Keratinocyte (primary cell): ENCODE measurements at regions not wholly inside any gene's neighbourhood (a gene's known extent, or its start where the extent isn't known, plus 50 kb on each side); places are given as distances from the start of the nearest gene placed in this dataset.

ENCODE experiments used
- DNase-seq: peaks from one replicate; pipeline ENCODE4 v3.0.0-alpha.2; 2011; ENCODE audit warnings: low read depth, missing footprints, low spot score
- FAIRE-seq: peaks from 2 replicates; lab custom pipeline; 2011; peaks lifted over from hg19 to GRCh38; lab: Jason Lieb, UNC
- H2AFZ ChIP-seq: 2 replicates; pipeline ENCODE4 v1.6.0; 2012; ENCODE audit warnings: low read length, control low read depth, inconsistent platforms; ENCODE audit not compliant: control insufficient read depth
- H3K27ac ChIP-seq: 2 replicates; pipeline ENCODE4 v1.5.1; 2011; ENCODE audit warnings: low read length; ENCODE audit not compliant: control insufficient read depth, insufficient read depth
- H3K27me3 ChIP-seq: 3 replicates; pipeline ENCODE4 v1.6.0; 2011; ENCODE audit warnings: low read length; ENCODE audit not compliant: control insufficient read depth, insufficient read depth; ENCODE audit errors: extremely low read depth
- H3K36me3 ChIP-seq, 2 experiments: 2 replicates in 1 of 2; 3 replicates in 1 of 2; pipeline ENCODE4 v1.5.1; 2011; ENCODE audit warnings: low read length in 2 of 2, mild to moderate bottlenecking in 1 of 2; ENCODE audit not compliant: control insufficient read depth in 2 of 2, insufficient read depth in 2 of 2; ENCODE audit errors: extremely low read depth in 1 of 2
- H3K4me1 ChIP-seq: 3 replicates; pipeline ENCODE4 v1.5.1; 2011; ENCODE audit warnings: low read length; ENCODE audit not compliant: control insufficient read depth, insufficient read depth; ENCODE audit errors: extremely low read depth
- H3K4me2 ChIP-seq: 3 replicates; pipeline ENCODE4 v1.6.0; 2011; ENCODE audit warnings: low read depth, low read length; ENCODE audit not compliant: control insufficient read depth, insufficient read depth; ENCODE audit errors: extremely low read depth
- H3K4me3 ChIP-seq, 3 experiments: fragments of 200-600 bp in 1 of 3; sonication (generic) in 1 of 3; 2 replicates in 2 of 3; 3 replicates in 1 of 3; pipeline ENCODE4 v1.5.1; 2011 to 2016; ENCODE audit warnings: low read length in 3 of 3, mild to moderate bottlenecking in 3 of 3, control low read depth in 2 of 3, inconsistent platforms in 1 of 3, low read depth in 1 of 3, mixed read lengths in 1 of 3, mixed run types in 1 of 3, moderate library complexity in 1 of 3; ENCODE audit not compliant: control insufficient read depth in 2 of 3, insufficient read depth in 2 of 3; ENCODE audit errors: extremely low read depth in 1 of 3
- H3K79me2 ChIP-seq: 2 replicates; pipeline ENCODE4 v1.6.0; 2012; ENCODE audit warnings: low read length; ENCODE audit not compliant: control insufficient read depth, insufficient read depth
- H3K9ac ChIP-seq: 3 replicates; pipeline ENCODE4 v1.6.0; 2011; ENCODE audit warnings: low read length; ENCODE audit not compliant: control insufficient read depth, insufficient read depth; ENCODE audit errors: extremely low read depth
- H3K9me1 ChIP-seq: 3 replicates; pipeline ENCODE4 v1.6.0; 2011; ENCODE audit warnings: low read length; ENCODE audit not compliant: control insufficient read depth, insufficient read depth; ENCODE audit errors: extremely low read depth
- H3K9me3 ChIP-seq: 2 replicates; pipeline ENCODE4 v1.5.1; 2012; ENCODE audit warnings: low read depth, low read length; ENCODE audit not compliant: control insufficient read depth
- H4K20me1 ChIP-seq: 3 replicates; pipeline ENCODE4 v1.6.0; 2011; ENCODE audit warnings: low read length; ENCODE audit not compliant: control insufficient read depth, insufficient read depth; ENCODE audit errors: extremely low read depth
- CTCF ChIP-seq, 3 experiments: IDR thresholded peaks in 1 of 3; conservative IDR thresholded peaks in 1 of 3; optimal IDR thresholded peaks in 1 of 3; 2 replicates in 2 of 3; 3 replicates in 1 of 3; pipeline versions ENCODE3 to v1.5.1; 2011; ENCODE audit warnings: low read length in 3 of 3, mild to moderate bottlenecking in 3 of 3, moderate library complexity in 2 of 3, control low read depth in 1 of 3, inconsistent platforms in 1 of 3; ENCODE audit not compliant: insufficient read depth in 2 of 3; ENCODE audit errors: extremely low read depth in 1 of 3
- EZH2 ChIP-seq: IDR thresholded peaks from one replicate; pipeline ENCODE4 v1.6.1; 2012; ENCODE audit warnings: inconsistent platforms, mild to moderate bottlenecking, low read length, moderate library complexity
- dilution Hi-C: fragments of 300-500 bp; cut with MboI; formaldehyde crosslinking; loops from one replicate; pipeline ENCODE4 v1.7.0; 2020; ENCODE audit warnings: low sequenced_read_pairs; ENCODE audit not compliant: extremely low pct_ligation_motif_present

DNA sequence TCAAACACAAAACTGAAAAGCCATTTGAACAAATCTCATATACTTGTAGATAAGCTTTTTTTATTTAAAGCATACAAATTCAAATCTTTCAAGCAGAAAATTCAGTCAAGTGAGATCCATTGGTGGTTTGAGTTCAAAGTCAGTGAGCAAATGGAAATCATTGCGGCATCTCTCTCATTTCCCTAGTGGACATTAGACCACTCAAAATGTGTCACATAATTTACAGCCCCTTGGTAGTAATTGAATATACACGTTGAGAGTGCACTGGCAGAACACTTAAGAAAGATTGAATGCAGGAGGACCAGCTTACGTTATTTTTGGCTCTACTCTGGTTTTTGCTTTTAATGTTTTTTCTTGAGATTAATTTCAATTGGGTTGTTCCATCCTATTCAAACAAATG is 633.7 kb downstream of the USP25 start:
- H3K27ac ChIP-seq = no peak overlapping the region
- no peak for TF ChIP-seq CTCF (optimal IDR thresholded peaks at IDR 0.05 in 1 of 3, IDR thresholded peaks at IDR 0.05 in 1 of 3, conservative IDR thresholded peaks at IDR 0.05 in 1 of 3; ENCODE audit: extremely low read depth in 1 of 3, insufficient read depth in 2 of 3, low read length in 3 of 3)
- no peak for TF ChIP-seq EZH2
- H2AFZ ChIP-seq = no peak overlapping the region
- H3K79me2 ChIP-seq = no peaks in the 10 kb centered on the region
- H3K4me3 ChIP-seq = no peak overlapping the region
- H3K9ac ChIP-seq = no peak overlapping the region
- H4K20me1 ChIP-seq = no peaks in the 10 kb centered on the region
- no peak for DNase-seq
- H3K4me2 ChIP-seq = no peak overlapping the region
- H3K27me3 ChIP-seq = no peaks in the 10 kb centered on the region
- FAIRE-seq = no peak
- H3K9me3 ChIP-seq = no peaks in the 10 kb centered on the region
- dilution Hi-C loops = no loop called here
- no peaks in the 10 kb centered on the region for H3K36me3 ChIP-seq
- H3K9me1 ChIP-seq = no peaks in the 10 kb centered on the region
- H3K4me1 ChIP-seq = no peaks in the 10 kb centered on the region

GRCh38 chr21:16366207-16366606 is 636.4 kb downstream of the USP25 start:
- H3K4me1 ChIP-seq = no peaks in the 10 kb centered on the region
- no peak for TF ChIP-seq EZH2
- TF ChIP-seq CTCF (optimal IDR thresholded peaks at IDR 0.05 in 1 of 3, IDR thresholded peaks at IDR 0.05 in 1 of 3, conservative IDR thresholded peaks at IDR 0.05 in 1 of 3; ENCODE audit: extremely low read depth in 1 of 3, insufficient read depth in 2 of 3, low read length in 3 of 3) = no peak
- H2AFZ ChIP-seq = no peak overlapping the region
- no peaks in the 10 kb centered on the region for H4K20me1 ChIP-seq
- no peak for DNase-seq
- no peaks in the 10 kb centered on the region for H3K36me3 ChIP-seq
- no peaks in the 10 kb centered on the region for H3K27me3 ChIP-seq
- H3K4me2 ChIP-seq = no peak overlapping the region
- dilution Hi-C loops = no loop called here
- FAIRE-seq = no peak
- no peak overlapping the region for H3K4me3 ChIP-seq
- no peak overlapping the region for H3K9ac ChIP-seq
- no peaks in the 10 kb centered on the region for H3K9me1 ChIP-seq
- H3K27ac ChIP-seq = no peak overlapping the region
- H3K79me2 ChIP-seq = no peaks in the 10 kb centered on the region
- no peaks in the 10 kb centered on the region for H3K9me3 ChIP-seq
